H1 (cell line): ENCODE measurements at regions not wholly inside any gene's neighbourhood (a gene's known extent, or its start where the extent isn't known, plus 50 kb on each side); places are given as distances from the start of the nearest gene placed in this dataset.

Experiments used
- CTCF ChIA-PET: fragments of 300-600 bp; sonication (Branson Sonifier 250); formaldehyde crosslinking; loops from one replicate; lab custom pipeline; 2021; ENCODE audit not compliant: partially characterized antibody; lab: Charles Lee
- POLR2A ChIA-PET: fragments of 300-600 bp; sonication (Branson Sonifier 250); formaldehyde crosslinking; loops from one replicate; lab custom pipeline; 2021; ENCODE audit warnings: inconsistent platforms; ENCODE audit not compliant: partially characterized antibody; lab: Charles Lee
- DNase-seq, 2 experiments: peaks; one replicate each; pipeline versions ENCODE4 v3.0.0 to v3.0.0-alpha.2; 2010 to 2022; ENCODE audit warnings: low spot score in 2 of 2, low read depth in 1 of 2, mixed read lengths in 1 of 2
- FAIRE-seq: peaks from 2 replicates; lab custom pipeline; 2011; peaks lifted over from hg19 to GRCh38; lab: Jason Lieb, UNC
- H2AFZ ChIP-seq: 2 replicates; pipeline ENCODE4 v1.8.1; 2012; ENCODE audit warnings: low read length, inconsistent platforms
- H2AK5ac ChIP-seq: 2 replicates; pipeline ENCODE4 v1.6.1; 2013; ENCODE audit warnings: low read depth, low read length
- H2BK120ac ChIP-seq: replicated peaks from 2 replicates; pipeline ENCODE3; 2013; ENCODE audit warnings: low read depth, low read length, inconsistent platforms
- H2BK12ac ChIP-seq: 2 replicates; pipeline ENCODE4 v1.6.1; 2013; ENCODE audit warnings: low read depth, low read length
- H2BK15ac ChIP-seq: 2 replicates; pipeline ENCODE4 v1.6.1; 2013; ENCODE audit warnings: low read length
- H2BK20ac ChIP-seq: 2 replicates; pipeline ENCODE4 v1.6.1; 2013; ENCODE audit warnings: low read length
- H2BK5ac ChIP-seq: 2 replicates; pipeline ENCODE4 v1.6.1; 2013; ENCODE audit warnings: low read depth, low read length
- H3K14ac ChIP-seq: 2 replicates; pipeline ENCODE4 v1.6.1; 2013; ENCODE audit warnings: inconsistent platforms; ENCODE audit not compliant: insufficient read length
- H3K18ac ChIP-seq: 2 replicates; pipeline ENCODE4 v1.6.1; 2013; ENCODE audit warnings: low read length; ENCODE audit errors: extremely low read depth
- H3K23ac ChIP-seq: 2 replicates; pipeline ENCODE4 v1.6.1; 2013; ENCODE audit warnings: inconsistent platforms; ENCODE audit not compliant: insufficient read length
- H3K23me2 ChIP-seq: 2 replicates; pipeline ENCODE4 v1.6.1; 2013; ENCODE audit warnings: low read depth, low read length
- H3K27ac ChIP-seq: 2 replicates; pipeline ENCODE4 v1.6.1; 2011; ENCODE audit warnings: low read depth, low read length, inconsistent platforms
- H3K27me3 ChIP-seq, 4 experiments: replicated peaks in 1 of 4; 1 replicate in 1 of 4; 2 replicates in 3 of 4; pipeline versions ENCODE4 v1.6.1 to v1.8.1; 2011 to 2013; ENCODE audit warnings: low read length in 3 of 4, mild to moderate bottlenecking in 3 of 4, inconsistent platforms in 2 of 4, mixed read lengths in 2 of 4, moderate library complexity in 1 of 4; ENCODE audit not compliant: control insufficient read depth in 3 of 4, insufficient read depth in 3 of 4; ENCODE audit errors: extremely low read depth in 1 of 4
- H3K36me3 ChIP-seq, 4 experiments: 2 replicates each; pipeline versions ENCODE4 v1.6.1 to v1.8.1; 2011 to 2013; ENCODE audit warnings: mild to moderate bottlenecking in 4 of 4, low read length in 3 of 4, moderate library complexity in 2 of 4, control low read depth in 1 of 4, inconsistent platforms in 1 of 4; ENCODE audit not compliant: insufficient read depth in 4 of 4, control insufficient read depth in 2 of 4
- H3K4ac ChIP-seq: replicated peaks from 2 replicates; pipeline ENCODE3; 2013; ENCODE audit warnings: low read length, low read depth, mixed read lengths, inconsistent platforms; ENCODE audit not compliant: insufficient read length
- H3K4me1 ChIP-seq, 4 experiments: replicated peaks in 1 of 4; 1 replicate in 1 of 4; 2 replicates in 3 of 4; pipeline versions ENCODE4 v1.6.1 to v1.8.1; 2011 to 2013; ENCODE audit warnings: low read length in 3 of 4, inconsistent platforms in 2 of 4, mixed read lengths in 1 of 4; ENCODE audit not compliant: insufficient read depth in 4 of 4, control insufficient read depth in 3 of 4
- H3K4me2 ChIP-seq, 2 experiments: 2 replicates each; pipeline versions ENCODE4 v1.6.1 to v1.8.1; 2011 to 2013; ENCODE audit warnings: low read depth in 2 of 2, low read length in 2 of 2, control low read depth in 1 of 2, inconsistent platforms in 1 of 2, mild to moderate bottlenecking in 1 of 2; ENCODE audit not compliant: insufficient read depth in 1 of 2
- H3K4me3 ChIP-seq, 4 experiments: fragments of 200-600, 300-600 bp in 1 of 4; sonication (generic), shearing (Covaris generic), sonication (Bioruptor Twin) in 1 of 4; 2 replicates each; pipeline versions ENCODE4 v1.5.1 to v1.8.1; 2011 to 2016; ENCODE audit warnings: low read length in 4 of 4, low read depth in 3 of 4, control low read depth in 2 of 4, inconsistent platforms in 2 of 4, mild to moderate bottlenecking in 2 of 4, mixed read lengths in 1 of 4, moderate library complexity in 1 of 4; ENCODE audit not compliant: insufficient read depth in 2 of 4; ENCODE audit errors: extremely low read depth in 1 of 4
- H3K56ac ChIP-seq: replicated peaks from 2 replicates; pipeline ENCODE3; 2013; ENCODE audit warnings: low read depth, mild to moderate bottlenecking, mixed read lengths, low read length, inconsistent platforms; ENCODE audit not compliant: insufficient read length
- H3K79me1 ChIP-seq: 2 replicates; pipeline ENCODE4 v1.6.1; 2013; ENCODE audit warnings: low read depth, low read length, control low read depth
- H3K79me2 ChIP-seq, 2 experiments: 2 replicates each; pipeline versions ENCODE4 v1.6.1 to v1.8.1; 2012 to 2013; ENCODE audit warnings: low read length in 2 of 2, mild to moderate bottlenecking in 2 of 2, inconsistent platforms in 1 of 2; ENCODE audit not compliant: insufficient read depth in 2 of 2, control insufficient read depth in 1 of 2
- H3K9ac ChIP-seq, 4 experiments: replicated peaks in 1 of 4; 1 replicate in 1 of 4; 2 replicates in 3 of 4; pipeline versions ENCODE4 v1.6.1 to v1.8.1; 2011 to 2013; ENCODE audit warnings: low read depth in 3 of 4, low read length in 3 of 4, control low read depth in 2 of 4, mild to moderate bottlenecking in 2 of 4, moderate library complexity in 2 of 4, inconsistent platforms in 1 of 4; ENCODE audit errors: extremely low read depth in 1 of 4
- H3K9me3 ChIP-seq, 2 experiments: 2 replicates each; pipeline versions ENCODE4 v1.6.1 to v1.8.1; 2012 to 2013; ENCODE audit warnings: mild to moderate bottlenecking in 2 of 2, moderate library complexity in 2 of 2, control low read depth in 1 of 2, inconsistent platforms in 1 of 2, low read depth in 1 of 2, low read length in 1 of 2, mixed read lengths in 1 of 2; ENCODE audit not compliant: insufficient read depth in 2 of 2
- H4K20me1 ChIP-seq, 2 experiments: replicated peaks in 1 of 2; 2 replicates each; pipeline versions ENCODE3 to v1.8.1; 2011 to 2013; ENCODE audit warnings: inconsistent platforms in 2 of 2, low read length in 2 of 2, mild to moderate bottlenecking in 1 of 2; ENCODE audit not compliant: insufficient read depth in 2 of 2, control insufficient read depth in 1 of 2
- H4K5ac ChIP-seq: 2 replicates; pipeline ENCODE4 v1.6.1; 2013; ENCODE audit warnings: low read length, low read depth, mixed read lengths, inconsistent platforms; ENCODE audit not compliant: insufficient read length
- H4K8ac ChIP-seq: 2 replicates; pipeline ENCODE4 v1.8.0; 2013; ENCODE audit warnings: mild to moderate bottlenecking, moderate library complexity, low read length, inconsistent platforms; ENCODE audit not compliant: insufficient read depth; ENCODE audit errors: extremely low read depth
- H4K91ac ChIP-seq: replicated peaks from 2 replicates; pipeline ENCODE3; 2013; ENCODE audit warnings: low read length, mixed read lengths, inconsistent platforms; ENCODE audit not compliant: insufficient read length
- BCL11A ChIP-seq, 2 experiments: IDR thresholded peaks; one replicate each; pipeline ENCODE4 v1.6.1; 2011; ENCODE audit warnings: low read depth in 2 of 2, low read length in 2 of 2, mild to moderate bottlenecking in 2 of 2
- GABPA ChIP-seq: IDR thresholded peaks from 2 replicates; pipeline ENCODE4 v1.6.1; 2011; ENCODE audit warnings: mild to moderate bottlenecking, low read length, moderate library complexity, borderline replicate concordance; ENCODE audit not compliant: insufficient read depth
- SIRT6 ChIP-seq: IDR thresholded peaks from one replicate; pipeline ENCODE4 v1.7.1; 2012; ENCODE audit warnings: low read length, inconsistent platforms
- WGBS, 2 experiments: shearing (Covaris generic) in 1 of 2; methylation state at CpG; one replicate each; pipeline versions ENCODE4 v1.1.6 to v1.1.7; 2013 to 2015; ENCODE audit warnings: low lambda C conversion rate in 2 of 2, mixed read lengths in 2 of 2, inconsistent platforms in 1 of 2, low coverage in 1 of 2, missing lambda C conversion rate in 1 of 2; ENCODE audit not compliant: insufficient replicate concordance in 2 of 2, insufficient coverage in 1 of 2, insufficient read length in 1 of 2; ENCODE audit errors: extremely low coverage in 1 of 2, missing lambda C conversion rate in 1 of 2; 5-methylcytosine and 5-hydroxymethylcytosine counted together

- Histone ChIP-seq H2AK5ac (no peak overlapping the region), H3K18ac (no peak overlapping the region), H3K27ac (no peak overlapping the region), H3K23ac (no peak overlapping the region), H3K14ac (no peak overlapping the region), H3K4me3 (no peak overlapping the region), H2BK120ac (no peak overlapping the region), H2BK12ac (no peak overlapping the region), H2BK15ac (no peak overlapping the region), H3K4ac (no peak overlapping the region), H3K4me2 (no peak overlapping the region), H4K8ac (no peak overlapping the region), H3K4me1 (no peaks in the 10 kb centered on the region), H4K5ac (no peak overlapping the region), H3K23me2 (no peaks in the 10 kb centered on the region), H2BK20ac (no peak overlapping the region), H2AFZ (no peak overlapping the region), H3K36me3 (no peaks in the 10 kb centered on the region), H3K56ac (no peak overlapping the region), H4K20me1 (no peaks in the 10 kb centered on the region), H3K79me2 (no peaks in the 10 kb centered on the region), H4K91ac (no peak overlapping the region), H3K9me3 (no peaks in the 10 kb centered on the region), H3K9ac (no peak overlapping the region), H3K79me1 (no peaks in the 10 kb centered on the region), H2BK5ac (no peak overlapping the region), H3K27me3 (no peaks in the 10 kb centered on the region)
- TF ChIP-seq GABPA (no peak), SIRT6 (no peak), BCL11A (IDR thresholded peaks at IDR 0.05; ENCODE audit: low read depth in 2 of 2, low read length in 2 of 2) (no peak)
- WGBS, 2 experiments: no CpG with 5 or more reads among the region's 2 CpGs
- POLR2A ChIA-PET: no interaction called here
- DNase-seq: no peak
- CTCF ChIA-PET: no interaction called here
- FAIRE-seq: no peak
Measured at GRCh38 chr6:78268591-78269452, 598.5 kb upstream of the IRAK1BP1 start.
